DMS53 treated with DMSO at 0.1 percent for 48 hours (cell line): ENCODE measurements at regions not wholly inside any gene's neighbourhood (a gene's known extent, or its start where the extent isn't known, plus 50 kb on each side); places are given as distances from the start of the nearest gene placed in this dataset.

ENCODE experiments used
- DNase-seq: peaks from one replicate; lab custom pipeline; 2025; ENCODE audit not compliant: unreplicated experiment; lab: John Stamatoyannopoulos, UW

DNA sequence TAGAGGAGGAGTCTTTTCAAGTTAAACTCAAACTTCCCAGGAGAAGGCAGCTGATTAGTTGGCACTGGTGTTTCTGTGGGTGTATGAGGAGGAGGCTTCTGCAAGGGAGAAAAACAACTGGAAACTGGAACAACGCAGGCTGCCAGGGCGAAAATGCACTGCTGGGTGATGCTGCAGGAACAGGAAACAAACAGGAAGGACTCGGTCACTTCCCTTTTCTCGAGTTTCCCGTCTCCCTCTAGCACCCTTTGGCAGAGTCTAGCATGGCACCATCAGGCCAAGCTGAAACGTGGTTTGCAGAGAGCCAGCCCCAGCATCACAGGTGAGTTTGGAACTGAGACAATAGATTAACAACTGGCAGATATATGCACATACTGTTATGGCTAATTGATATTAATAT lies 77.5 kb upstream of the CAST start:
- DNase-seq: no peak

DNA sequence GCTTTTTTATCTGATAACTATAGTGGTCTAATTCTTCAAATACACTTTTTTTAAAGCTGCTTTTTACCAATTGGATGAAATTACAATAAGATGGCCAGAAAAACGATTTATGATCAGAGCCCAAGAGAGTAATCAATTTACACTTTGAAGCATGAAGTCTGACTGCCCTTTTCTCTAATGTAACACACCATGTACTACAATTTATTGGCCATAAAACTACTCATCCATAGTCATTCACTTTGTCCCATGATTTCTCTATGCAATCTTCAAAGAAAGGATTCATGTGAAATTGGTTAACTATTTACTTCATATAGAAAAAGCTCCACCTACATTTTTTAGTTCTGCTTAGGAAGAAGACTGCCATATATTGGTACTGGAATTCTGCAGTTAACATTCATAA lies 73.6 kb upstream of the CAST start:
- no peak for DNase-seq

DNA sequence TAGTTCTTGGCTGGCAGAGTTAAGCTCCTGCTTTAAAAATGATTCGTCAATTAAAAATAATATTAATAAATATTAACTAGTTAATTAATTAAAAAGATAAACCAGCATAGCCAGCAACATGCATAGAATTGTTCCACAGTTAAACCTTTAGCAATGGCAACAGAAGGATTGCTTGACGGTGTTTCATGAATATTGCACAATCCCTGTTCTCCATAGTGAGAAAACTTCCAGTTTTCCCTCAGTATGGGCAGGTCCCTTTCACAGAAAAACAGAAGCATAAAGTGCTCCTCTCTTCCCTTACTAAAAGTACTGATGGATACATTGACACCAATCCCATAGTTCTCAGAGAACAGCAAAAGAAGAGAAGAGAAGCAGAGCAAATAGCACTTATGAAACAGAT lies 71.4 kb upstream of the CAST start:
- no peak for DNase-seq

DNA sequence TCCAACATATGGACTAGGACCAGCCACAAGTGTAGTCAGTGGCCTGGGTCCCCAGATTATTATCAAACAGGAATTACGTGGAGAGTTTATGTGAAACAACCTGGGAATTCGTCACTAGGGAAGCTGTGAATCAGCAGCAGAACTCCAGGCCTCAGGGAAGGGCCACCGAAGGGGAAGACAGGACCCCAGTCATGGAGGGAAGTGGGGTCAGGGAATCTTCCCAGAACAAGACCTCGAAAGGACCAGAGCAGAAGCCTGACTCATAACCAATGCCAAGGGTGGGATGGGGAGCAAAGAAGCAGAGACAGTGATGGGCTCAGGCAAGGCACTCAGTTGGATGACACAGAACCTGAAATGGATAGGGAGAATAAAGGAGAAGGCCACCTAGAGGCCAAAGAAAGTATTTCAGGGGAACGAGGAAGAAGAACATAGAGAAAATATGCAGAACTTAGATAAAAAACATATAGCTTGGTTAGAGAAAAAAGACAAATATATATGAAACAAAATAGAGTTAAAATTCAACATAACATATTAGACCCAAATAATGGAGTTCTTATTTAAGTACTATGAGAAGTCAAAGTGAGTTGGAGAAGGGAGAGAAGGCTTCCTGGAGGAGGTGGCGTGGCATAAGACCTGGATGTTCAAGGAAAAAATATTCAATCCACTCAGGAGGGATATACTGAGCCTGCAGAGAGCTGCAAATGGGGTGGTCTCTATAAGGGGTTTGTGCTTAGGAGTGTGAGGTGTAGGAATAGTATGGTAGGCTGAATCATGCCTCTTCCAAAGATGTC lies 66.7 kb upstream of the CAST start:
- DNase-seq: peak; percentile 16

DNA sequence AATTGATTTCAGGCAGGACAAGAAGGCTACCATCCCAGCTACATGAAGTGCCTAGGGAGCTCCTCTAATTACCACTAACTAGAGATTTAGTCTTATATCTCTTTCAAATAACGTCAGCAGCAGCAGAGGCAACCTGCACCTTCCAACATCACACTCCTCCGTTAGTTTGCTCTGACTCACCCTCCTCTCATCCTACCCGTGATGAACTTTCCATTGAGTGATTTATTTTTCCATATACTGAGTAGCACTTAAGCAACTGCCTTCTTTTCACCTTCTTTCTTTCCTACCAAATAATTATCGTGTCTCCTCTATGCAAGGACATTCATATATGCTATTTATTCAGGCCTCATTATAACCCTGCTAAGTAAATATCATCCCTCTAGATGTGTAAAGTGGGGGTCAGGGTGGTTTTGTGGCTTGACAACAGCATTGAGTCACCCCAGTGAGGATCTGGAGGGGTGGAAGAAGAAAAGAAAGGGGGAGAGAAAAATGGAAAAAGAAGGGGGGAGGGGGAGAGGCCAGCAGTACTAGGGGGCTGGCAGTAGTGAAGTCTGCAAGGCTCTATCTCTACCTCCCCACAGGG lies 64.6 kb upstream of the CAST start:
- peak; percentile 37 for DNase-seq

DNA sequence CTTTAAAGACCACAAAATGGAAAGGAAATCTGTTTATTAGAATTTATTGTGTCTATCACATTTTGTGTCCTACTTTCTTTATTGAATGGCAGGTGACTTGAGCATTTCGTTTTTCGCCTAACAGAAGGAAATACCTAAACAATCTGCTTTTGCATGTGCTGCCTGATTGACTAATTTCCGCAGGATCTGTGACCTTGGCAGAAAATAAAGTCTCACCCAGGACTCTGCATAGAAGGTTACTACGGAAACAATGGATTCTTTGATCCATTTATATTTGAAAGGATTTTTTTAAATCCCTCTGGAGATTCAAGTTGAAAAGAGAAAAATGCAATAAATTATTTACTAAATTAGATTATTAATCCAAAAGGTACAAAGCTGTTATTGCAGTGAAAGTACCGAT lies 61.0 kb upstream of the CAST start:
- no peak for DNase-seq

DNA sequence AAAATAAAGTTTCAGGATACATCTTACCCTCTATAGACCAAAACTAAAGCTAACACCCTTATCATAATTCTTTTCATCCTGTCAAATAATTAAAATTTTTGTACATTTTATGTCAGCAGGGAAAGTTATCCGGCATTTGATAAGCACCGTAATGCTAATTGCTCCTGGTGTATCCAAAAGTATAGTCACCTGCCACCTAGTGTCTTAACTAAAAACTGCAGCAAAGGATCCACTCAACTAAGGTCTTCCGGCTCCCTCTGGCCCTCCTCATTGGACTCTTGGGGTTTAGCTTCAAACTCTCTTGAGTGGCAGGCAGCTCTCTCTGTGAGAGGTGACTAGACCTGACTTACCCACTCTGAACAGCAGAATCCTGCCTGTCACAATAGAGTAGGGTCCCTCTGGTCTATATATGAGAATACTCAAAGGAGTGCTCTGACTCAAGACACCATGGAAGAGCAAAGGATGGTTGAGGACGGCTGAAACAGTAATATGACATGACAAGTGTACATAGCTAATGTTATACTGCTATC lies 60.4 kb upstream of the CAST start:
- DNase-seq: peak; percentile 87

DNA sequence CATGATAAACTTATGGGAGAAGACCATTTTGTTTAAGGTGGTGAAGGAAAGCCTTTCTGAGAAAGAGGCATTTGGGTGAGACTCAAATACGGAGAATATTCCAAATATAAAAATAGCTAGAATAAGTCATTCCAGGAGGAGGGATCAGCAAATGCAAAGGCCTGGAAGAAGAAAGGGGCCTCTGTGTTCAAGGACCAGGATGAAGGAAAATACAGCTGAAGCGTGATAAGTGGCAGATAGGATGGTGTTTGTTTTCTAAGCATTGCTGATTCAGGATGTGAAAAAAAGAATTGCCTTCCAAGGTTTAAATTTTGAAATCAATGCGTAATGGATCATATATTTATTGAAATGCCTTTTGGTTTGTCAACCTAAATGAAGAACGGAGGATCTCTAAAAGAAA lies 59.4 kb upstream of the CAST start:
- DNase-seq: peak; percentile 50

DNA sequence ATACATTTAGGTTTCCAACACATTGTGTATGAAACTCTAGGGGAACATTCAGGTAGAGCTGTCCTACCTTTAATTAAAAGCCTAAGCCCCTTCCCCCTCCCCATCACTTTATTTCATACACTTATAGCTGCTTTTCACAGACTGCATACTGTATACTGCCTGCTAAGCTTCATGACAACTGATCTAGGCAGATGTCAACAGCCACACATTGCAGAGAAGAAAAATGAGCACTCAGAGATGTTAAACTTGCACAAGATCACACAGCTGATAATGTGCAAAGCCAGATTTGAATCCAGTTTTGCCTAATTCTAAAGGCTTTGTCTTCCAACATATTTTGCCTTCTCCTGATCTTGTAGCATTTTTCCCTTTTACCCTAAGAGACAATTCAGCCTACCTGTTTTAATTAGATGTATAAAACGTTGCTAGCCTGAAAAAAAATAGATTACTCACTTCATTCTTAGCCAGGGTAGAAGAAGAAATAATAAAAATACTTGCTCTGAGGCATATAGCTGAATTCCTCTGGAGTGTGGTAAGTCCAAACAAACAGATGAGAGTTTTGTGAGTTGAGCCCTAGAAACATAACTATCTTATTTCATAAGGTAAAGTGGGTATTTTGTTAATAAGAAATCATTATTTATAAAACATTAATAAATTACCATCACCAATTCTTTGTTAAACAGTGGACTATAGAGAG lies 56.9 kb upstream of the CAST start:
- no peak for DNase-seq

DNA sequence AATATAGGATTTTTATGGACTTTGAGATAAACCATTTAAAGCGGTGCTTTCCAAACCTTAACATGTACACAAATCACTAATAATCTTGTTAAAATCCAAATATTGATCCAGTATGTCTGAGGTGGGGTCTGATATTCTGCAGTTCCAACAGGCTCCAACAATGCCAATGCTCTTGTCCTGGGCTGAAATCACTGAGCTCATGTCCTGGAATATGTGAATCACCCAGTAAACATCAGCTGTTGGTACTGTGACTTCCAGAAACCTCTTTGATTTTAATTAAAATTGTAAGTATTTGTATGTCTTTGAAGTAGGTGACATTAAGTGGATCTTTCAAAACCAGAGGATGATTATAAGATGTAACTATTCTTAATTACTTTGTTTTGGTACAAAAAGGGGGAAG lies 52.8 kb upstream of the CAST start:
- DNase-seq: no peak

DNA sequence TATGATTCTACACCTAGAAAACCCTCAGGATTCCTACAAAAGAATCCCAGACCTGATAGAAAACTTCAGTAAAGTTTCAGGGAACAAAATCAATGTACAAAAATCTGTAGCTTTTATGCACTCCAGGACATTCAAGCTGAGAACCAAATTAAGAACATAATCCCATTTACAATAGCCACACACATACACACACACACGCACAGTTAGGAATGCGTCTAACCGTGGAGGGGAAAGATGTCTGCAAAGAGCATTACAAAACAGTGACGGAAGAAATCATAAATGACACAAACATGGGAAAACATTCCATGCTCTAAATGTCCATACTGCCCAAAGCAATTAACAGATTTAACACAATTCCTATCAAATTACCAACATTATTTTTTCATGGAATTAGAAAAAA lies 51.4 kb upstream of the CAST start:
- no peak for DNase-seq

DNA sequence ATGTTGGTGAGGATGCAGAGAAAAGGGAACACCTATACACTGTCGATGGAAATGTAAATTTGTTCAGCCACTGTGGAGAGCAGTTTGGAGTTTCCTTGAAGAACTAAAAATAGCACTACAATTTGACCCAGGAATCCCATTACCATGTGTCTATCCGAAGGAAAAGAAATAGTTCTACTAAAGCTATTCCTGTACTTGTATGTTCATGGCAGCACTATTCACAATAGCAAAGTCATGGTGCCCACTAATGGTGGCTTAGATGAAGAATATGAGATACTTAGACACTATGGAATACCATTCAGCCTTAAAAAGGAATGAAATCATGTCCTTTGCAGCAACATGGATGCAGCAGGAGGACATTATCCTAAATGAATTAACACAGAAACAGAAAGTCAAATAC lies 50.2 kb upstream of the CAST start:
- DNase-seq: peak; percentile 14
